SH-SY5Y (cell line): ENCODE measurements at regions not wholly inside any gene's neighbourhood (a gene's known extent, or its start where the extent isn't known, plus 50 kb on each side); places are given as distances from the start of the nearest gene placed in this dataset.

ENCODE experiments used
- GATA2 ChIP-seq: IDR thresholded peaks from 2 replicates; pipeline ENCODE4 v1.6.1; 2011; ENCODE audit warnings: mild to moderate bottlenecking, low read depth, low read length
- GATA3 ChIP-seq: IDR thresholded peaks from 2 replicates; pipeline ENCODE4 v1.6.1; 2011; ENCODE audit warnings: low read depth, mild to moderate bottlenecking, low read length, moderate library complexity

DNA sequence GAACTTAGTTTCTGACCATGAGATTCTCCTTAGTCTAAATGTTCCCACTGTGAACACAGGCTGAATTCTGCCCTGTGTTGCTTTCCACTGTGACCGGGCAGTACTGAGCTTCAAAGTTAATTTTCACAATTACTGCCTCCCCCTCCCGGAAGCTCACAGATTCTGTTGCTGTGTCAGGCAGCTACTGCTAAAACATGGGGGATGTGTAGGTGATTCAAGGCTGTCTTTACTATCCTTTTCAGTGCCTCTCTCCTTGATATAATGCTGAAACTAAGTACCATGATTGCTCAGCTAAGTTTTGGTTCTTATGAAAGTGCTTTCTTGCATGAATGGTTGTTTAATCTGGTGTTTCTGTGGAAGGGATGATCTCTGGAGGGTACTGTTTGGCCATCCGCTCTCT lies 428.3 kb upstream of the NOVA1 start:
- TF ChIP-seq GATA3 (no peak), GATA2 (no peak)
